ENCODE measurements at regions not wholly inside any gene's neighbourhood (a gene's known extent, or its start where the extent isn't known, plus 50 kb on each side); places are given as distances from the start of the nearest gene placed in this dataset.

DNA sequence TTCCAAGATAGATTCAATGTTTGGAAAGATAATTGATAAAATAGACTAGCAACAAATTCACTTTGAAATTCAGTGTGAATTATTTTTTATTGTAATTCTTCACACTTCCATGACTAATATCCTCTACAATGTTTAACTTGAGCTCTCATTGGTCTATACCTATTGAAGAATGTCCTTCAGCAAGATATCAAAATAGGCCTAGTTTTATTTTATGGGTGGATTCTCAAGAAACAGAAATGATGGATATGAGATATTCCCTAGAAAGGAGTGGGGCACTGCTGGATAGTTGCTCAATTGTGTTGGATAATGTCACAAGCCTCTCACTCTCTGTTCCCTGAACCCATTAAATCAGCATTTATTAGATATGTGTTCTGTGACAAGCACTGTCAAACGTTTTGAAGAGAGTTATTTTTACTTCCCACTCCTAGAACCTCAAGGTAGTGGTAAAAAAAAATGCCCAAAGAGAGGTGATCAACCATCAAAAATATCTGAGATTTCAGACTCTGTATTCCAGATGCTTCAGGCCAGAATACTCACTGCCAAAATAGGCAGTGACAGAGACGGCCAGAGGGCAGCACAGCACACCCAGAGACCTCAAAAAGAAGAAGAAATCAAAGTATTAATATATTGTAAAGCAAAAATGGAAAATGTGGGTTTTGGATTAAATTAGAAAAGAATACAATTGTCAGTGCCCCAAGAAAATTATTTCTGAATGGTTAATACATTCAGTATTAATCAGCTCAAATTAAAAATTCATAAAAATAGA is 87.5 kb downstream of the TRIB2 start:
- TF ChIP-seq ZNF114 (CRISPR knock-in tag; IDR thresholded peaks at IDR 0.05), result no peak
- TF ChIP-seq, protein P1, sequence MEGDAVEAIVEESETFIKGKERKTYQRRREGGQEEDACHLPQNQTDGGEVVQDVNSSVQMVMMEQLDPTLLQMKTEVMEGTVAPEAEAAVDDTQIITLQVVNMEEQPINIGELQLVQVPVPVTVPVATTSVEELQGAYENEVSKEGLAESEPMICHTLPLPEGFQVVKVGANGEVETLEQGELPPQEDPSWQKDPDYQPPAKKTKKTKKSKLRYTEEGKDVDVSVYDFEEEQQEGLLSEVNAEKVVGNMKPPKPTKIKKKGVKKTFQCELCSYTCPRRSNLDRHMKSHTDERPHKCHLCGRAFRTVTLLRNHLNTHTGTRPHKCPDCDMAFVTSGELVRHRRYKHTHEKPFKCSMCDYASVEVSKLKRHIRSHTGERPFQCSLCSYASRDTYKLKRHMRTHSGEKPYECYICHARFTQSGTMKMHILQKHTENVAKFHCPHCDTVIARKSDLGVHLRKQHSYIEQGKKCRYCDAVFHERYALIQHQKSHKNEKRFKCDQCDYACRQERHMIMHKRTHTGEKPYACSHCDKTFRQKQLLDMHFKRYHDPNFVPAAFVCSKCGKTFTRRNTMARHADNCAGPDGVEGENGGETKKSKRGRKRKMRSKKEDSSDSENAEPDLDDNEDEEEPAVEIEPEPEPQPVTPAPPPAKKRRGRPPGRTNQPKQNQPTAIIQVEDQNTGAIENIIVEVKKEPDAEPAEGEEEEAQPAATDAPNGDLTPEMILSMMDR (conservative IDR thresholded peaks at IDR 0.05; ENCODE audit: low read depth in 2 of 2), result 0 out of 4 replicates have a peak, but pooled peaks of 1 of the 2 experiments have one; percentile 17
- TF ChIP-seq EZH2 (IDR thresholded peaks at IDR 0.05; ENCODE audit: low read depth, unreplicated experiment), result no peak
- no peak for TF ChIP-seq POLR2AphosphoS5 (IDR thresholded peaks at IDR 0.05; ENCODE audit: low read depth)
- TF ChIP-seq, protein P2, sequence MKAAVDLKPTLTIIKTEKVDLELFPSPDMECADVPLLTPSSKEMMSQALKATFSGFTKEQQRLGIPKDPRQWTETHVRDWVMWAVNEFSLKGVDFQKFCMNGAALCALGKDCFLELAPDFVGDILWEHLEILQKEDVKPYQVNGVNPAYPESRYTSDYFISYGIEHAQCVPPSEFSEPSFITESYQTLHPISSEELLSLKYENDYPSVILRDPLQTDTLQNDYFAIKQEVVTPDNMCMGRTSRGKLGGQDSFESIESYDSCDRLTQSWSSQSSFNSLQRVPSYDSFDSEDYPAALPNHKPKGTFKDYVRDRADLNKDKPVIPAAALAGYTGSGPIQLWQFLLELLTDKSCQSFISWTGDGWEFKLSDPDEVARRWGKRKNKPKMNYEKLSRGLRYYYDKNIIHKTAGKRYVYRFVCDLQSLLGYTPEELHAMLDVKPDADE (IDR thresholded peaks at IDR 0.05), result no peak
- TF ChIP-seq ZNF331 (CRISPR knock-in tag; IDR thresholded peaks at IDR 0.05; ENCODE audit: low read depth), result no peak
- no peak for TF ChIP-seq CREB1 (CRISPR knock-in tag; IDR thresholded peaks at IDR 0.05; ENCODE audit: low read depth)
- TF ChIP-seq, protein P3, sequence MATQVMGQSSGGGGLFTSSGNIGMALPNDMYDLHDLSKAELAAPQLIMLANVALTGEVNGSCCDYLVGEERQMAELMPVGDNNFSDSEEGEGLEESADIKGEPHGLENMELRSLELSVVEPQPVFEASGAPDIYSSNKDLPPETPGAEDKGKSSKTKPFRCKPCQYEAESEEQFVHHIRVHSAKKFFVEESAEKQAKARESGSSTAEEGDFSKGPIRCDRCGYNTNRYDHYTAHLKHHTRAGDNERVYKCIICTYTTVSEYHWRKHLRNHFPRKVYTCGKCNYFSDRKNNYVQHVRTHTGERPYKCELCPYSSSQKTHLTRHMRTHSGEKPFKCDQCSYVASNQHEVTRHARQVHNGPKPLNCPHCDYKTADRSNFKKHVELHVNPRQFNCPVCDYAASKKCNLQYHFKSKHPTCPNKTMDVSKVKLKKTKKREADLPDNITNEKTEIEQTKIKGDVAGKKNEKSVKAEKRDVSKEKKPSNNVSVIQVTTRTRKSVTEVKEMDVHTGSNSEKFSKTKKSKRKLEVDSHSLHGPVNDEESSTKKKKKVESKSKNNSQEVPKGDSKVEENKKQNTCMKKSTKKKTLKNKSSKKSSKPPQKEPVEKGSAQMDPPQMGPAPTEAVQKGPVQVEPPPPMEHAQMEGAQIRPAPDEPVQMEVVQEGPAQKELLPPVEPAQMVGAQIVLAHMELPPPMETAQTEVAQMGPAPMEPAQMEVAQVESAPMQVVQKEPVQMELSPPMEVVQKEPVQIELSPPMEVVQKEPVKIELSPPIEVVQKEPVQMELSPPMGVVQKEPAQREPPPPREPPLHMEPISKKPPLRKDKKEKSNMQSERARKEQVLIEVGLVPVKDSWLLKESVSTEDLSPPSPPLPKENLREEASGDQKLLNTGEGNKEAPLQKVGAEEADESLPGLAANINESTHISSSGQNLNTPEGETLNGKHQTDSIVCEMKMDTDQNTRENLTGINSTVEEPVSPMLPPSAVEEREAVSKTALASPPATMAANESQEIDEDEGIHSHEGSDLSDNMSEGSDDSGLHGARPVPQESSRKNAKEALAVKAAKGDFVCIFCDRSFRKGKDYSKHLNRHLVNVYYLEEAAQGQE (IDR thresholded peaks at IDR 0.05; ENCODE audit: unreplicated experiment), result no peak
- no peak for TF ChIP-seq EZH2phosphoT487 (IDR thresholded peaks at IDR 0.05; ENCODE audit: unreplicated experiment)
